ENCODE measurements at regions not wholly inside any gene's neighbourhood (a gene's known extent, or its start where the extent isn't known, plus 50 kb on each side); places are given as distances from the start of the nearest gene placed in this dataset.

- 77 to 81% methylated on average over 5 of the region's 5 CpGs for WGBS, 2 donors
- intact Hi-C loops (cut with DNase I; ENCODE audit: low total_unique reads) = no loop called here
- no peaks in the 10 kb centered on the region for H3K9me3 ChIP-seq
- no peaks in the 10 kb centered on the region for H3K4me1 ChIP-seq
- no peaks in the 10 kb centered on the region for H3K36me3 ChIP-seq (ENCODE audit: low read depth, missing control alignments)
- no peak overlapping the region for H3K27ac ChIP-seq
- no peak overlapping the region for H3K4me3 ChIP-seq
- no peak for DNase-seq
- TF ChIP-seq CTCF (IDR thresholded peaks at IDR 0.05) (no peak), POLR2A (IDR thresholded peaks at IDR 0.05) (no peak)
- no peaks in the 10 kb centered on the region for H3K27me3 ChIP-seq
These were observed 73.7 kb upstream of the MTAP start for GRCh38 chr9:21728781-21729180.

- Histone ChIP-seq H3K9me3 (no peaks in the 10 kb centered on the region), H3K4me3 (no peak overlapping the region), H3K27ac (no peak overlapping the region), H3K4me1 (no peaks in the 10 kb centered on the region), H3K36me3 (ENCODE audit: low read depth, missing control alignments) (no peaks in the 10 kb centered on the region), H3K27me3 (no peaks in the 10 kb centered on the region)
- WGBS, 2 donors = 76 to 87% methylated on average over 2 of the region's 2 CpGs
- DNase-seq = no peak
- TF ChIP-seq CTCF (IDR thresholded peaks at IDR 0.05) (no peak), POLR2A (IDR thresholded peaks at IDR 0.05) (no peak)
- intact Hi-C loops (cut with DNase I; ENCODE audit: low total_unique reads) = no loop called here
These were observed 72.8 kb upstream of the MTAP start for GRCh38 chr9:21729648-21730047.

GRCh38 chr9:21730899-21731298 lies 71.5 kb upstream of the MTAP start:
- Histone ChIP-seq H3K4me1 (no peaks in the 10 kb centered on the region), H3K27me3 (no peaks in the 10 kb centered on the region), H3K9me3 (no peaks in the 10 kb centered on the region), H3K36me3 (ENCODE audit: low read depth, missing control alignments) (no peaks in the 10 kb centered on the region), H3K27ac (no peak overlapping the region), H3K4me3 (no peak overlapping the region)
- no peak for TF ChIP-seq CTCF (IDR thresholded peaks at IDR 0.05)
- TF ChIP-seq POLR2A (IDR thresholded peaks at IDR 0.05) = no peak
- WGBS, 2 donors = 64 to 76% methylated on average over 1 of the region's 1 CpG
- no peak for DNase-seq
- intact Hi-C loops (cut with DNase I; ENCODE audit: low total_unique reads) = no loop called here

- Histone ChIP-seq H3K27ac (no peak overlapping the region), H3K9me3 (no peaks in the 10 kb centered on the region), H3K4me3 (no peak overlapping the region), H3K27me3 (no peaks in the 10 kb centered on the region), H3K36me3 (ENCODE audit: low read depth, missing control alignments) (no peaks in the 10 kb centered on the region), H3K4me1 (no peaks in the 10 kb centered on the region)
- DNase-seq = no peak
- TF ChIP-seq CTCF (IDR thresholded peaks at IDR 0.05) (no peak), POLR2A (IDR thresholded peaks at IDR 0.05) (no peak)
- intact Hi-C loops (cut with DNase I; ENCODE audit: low total_unique reads) = no loop called here
These were observed 61.3 kb upstream of the MTAP start for GRCh38 chr9:21741151-21741550.

- TF ChIP-seq POLR2A (IDR thresholded peaks at IDR 0.05) (no peak), CTCF (IDR thresholded peaks at IDR 0.05) (no peak)
- no peak for DNase-seq
- no peaks in the 10 kb centered on the region for H3K9me3 ChIP-seq
- WGBS, 2 donors = 30 to 42% methylated on average over 3 of the region's 3 CpGs
- H3K36me3 ChIP-seq (ENCODE audit: low read depth, missing control alignments) = no peaks in the 10 kb centered on the region
- no peaks in the 10 kb centered on the region for H3K4me1 ChIP-seq
- H3K27me3 ChIP-seq = no peaks in the 10 kb centered on the region
- no peak overlapping the region for H3K27ac ChIP-seq
- intact Hi-C loops (cut with DNase I; ENCODE audit: low total_unique reads) = no loop called here
- H3K4me3 ChIP-seq = no peak overlapping the region
These were observed 58.1 kb upstream of the MTAP start for GRCh38 chr9:21744320-21744719.
